GM12878 (cell line): ENCODE measurements at regions not wholly inside any gene's neighbourhood (a gene's known extent, or its start where the extent isn't known, plus 50 kb on each side); places are given as distances from the start of the nearest gene placed in this dataset.

ENCODE experiments used
- CTCF ChIP-seq, 3 experiments: IDR thresholded peaks in 2 of 3; conservative IDR thresholded peaks in 1 of 3; 2 replicates each; pipeline ENCODE4 v1.5.1; 2011; ENCODE audit warnings: low read depth in 3 of 3, low read length in 3 of 3, mild to moderate bottlenecking in 3 of 3, control low read depth in 2 of 3, moderate library complexity in 2 of 3, inconsistent platforms in 1 of 3, mixed read lengths in 1 of 3; ENCODE audit not compliant: control insufficient read depth in 2 of 3, insufficient read depth in 1 of 3; ENCODE audit errors: extremely low read depth in 1 of 3
- EP300 ChIP-seq, 2 experiments: fragments of 150-350 bp in 1 of 2; IDR thresholded peaks; 2 replicates each; pipeline ENCODE4 v1.6.1; 2011 to 2012; ENCODE audit warnings: low read depth in 2 of 2, low read length in 2 of 2, borderline replicate concordance in 1 of 2, improper control_type of control experiment in 1 of 2, inconsistent platforms in 1 of 2; ENCODE audit not compliant: control insufficient read depth in 1 of 2
- EZH2 ChIP-seq: IDR thresholded peaks from 2 replicates; pipeline ENCODE4 v1.6.1; 2012; ENCODE audit warnings: low read depth, mild to moderate bottlenecking, control low read depth, inconsistent platforms, low read length, borderline replicate concordance; ENCODE audit not compliant: control insufficient read depth
- GABPA ChIP-seq: IDR thresholded peaks from 2 replicates; pipeline ENCODE4 v1.6.1; 2014; ENCODE audit warnings: antibody characterized with exemption, low read depth, mild to moderate bottlenecking, inconsistent platforms
- HDGF ChIP-seq: fragments of 450-650 bp; IDR thresholded peaks from 2 replicates; pipeline ENCODE4 v1.6.1; 2016; ENCODE audit warnings: antibody characterized with exemption
- KDM1A ChIP-seq: fragments of 200-600 bp; sonication (generic); IDR thresholded peaks from 2 replicates; pipeline ENCODE4 v1.6.1; 2016; ENCODE audit warnings: borderline replicate concordance
- MTA3 ChIP-seq: IDR thresholded peaks from 2 replicates; pipeline ENCODE4 v1.6.1; 2012; ENCODE audit warnings: low read length, inconsistent platforms, borderline replicate concordance
- NFIC ChIP-seq: IDR thresholded peaks from 2 replicates; pipeline ENCODE4 v1.6.1; 2012; ENCODE audit warnings: low read depth, mild to moderate bottlenecking, inconsistent platforms, low read length, moderate library complexity
- POLR2A ChIP-seq: IDR thresholded peaks from 2 replicates; pipeline ENCODE4 v1.6.1; 2011; ENCODE audit warnings: low read depth, mild to moderate bottlenecking, low read length
- RAD51 ChIP-seq: fragments of 450-650 bp; IDR thresholded peaks from 2 replicates; pipeline ENCODE4 v1.6.1; 2016; ENCODE audit warnings: moderate library complexity, mild to moderate bottlenecking, inconsistent platforms
- RFX5 ChIP-seq: IDR thresholded peaks from 2 replicates; pipeline ENCODE4 v1.6.1; 2011; ENCODE audit warnings: low read depth, low read length, improper control_type of control experiment
- TF ChIP-seq, protein P1 (sequence below): IDR thresholded peaks from 2 replicates; pipeline ENCODE4 v1.6.1; 2012; ENCODE audit warnings: mild to moderate bottlenecking, low read depth, low read length
- TF ChIP-seq, protein P2 (sequence below): IDR thresholded peaks from 2 replicates; pipeline ENCODE4 v1.6.1; 2011; ENCODE audit warnings: low read depth, low read length, improper control_type of control experiment, borderline replicate concordance

GRCh38 chr18:8904316-8904715 is 198.2 kb upstream of the NDUFV2 start:
- no peak for TF ChIP-seq CTCF (IDR thresholded peaks at IDR 0.05 in 2 of 3, conservative IDR thresholded peaks at IDR 0.05 in 1 of 3; ENCODE audit: control insufficient read depth in 2 of 3, extremely low read depth in 1 of 3, insufficient read depth in 1 of 3, low read depth in 3 of 3, low read length in 3 of 3)
- TF ChIP-seq POLR2A = no peak
- TF ChIP-seq EZH2 = no peak
- TF ChIP-seq HDGF = no peak
- TF ChIP-seq NFIC = no peak
- TF ChIP-seq, protein P1, sequence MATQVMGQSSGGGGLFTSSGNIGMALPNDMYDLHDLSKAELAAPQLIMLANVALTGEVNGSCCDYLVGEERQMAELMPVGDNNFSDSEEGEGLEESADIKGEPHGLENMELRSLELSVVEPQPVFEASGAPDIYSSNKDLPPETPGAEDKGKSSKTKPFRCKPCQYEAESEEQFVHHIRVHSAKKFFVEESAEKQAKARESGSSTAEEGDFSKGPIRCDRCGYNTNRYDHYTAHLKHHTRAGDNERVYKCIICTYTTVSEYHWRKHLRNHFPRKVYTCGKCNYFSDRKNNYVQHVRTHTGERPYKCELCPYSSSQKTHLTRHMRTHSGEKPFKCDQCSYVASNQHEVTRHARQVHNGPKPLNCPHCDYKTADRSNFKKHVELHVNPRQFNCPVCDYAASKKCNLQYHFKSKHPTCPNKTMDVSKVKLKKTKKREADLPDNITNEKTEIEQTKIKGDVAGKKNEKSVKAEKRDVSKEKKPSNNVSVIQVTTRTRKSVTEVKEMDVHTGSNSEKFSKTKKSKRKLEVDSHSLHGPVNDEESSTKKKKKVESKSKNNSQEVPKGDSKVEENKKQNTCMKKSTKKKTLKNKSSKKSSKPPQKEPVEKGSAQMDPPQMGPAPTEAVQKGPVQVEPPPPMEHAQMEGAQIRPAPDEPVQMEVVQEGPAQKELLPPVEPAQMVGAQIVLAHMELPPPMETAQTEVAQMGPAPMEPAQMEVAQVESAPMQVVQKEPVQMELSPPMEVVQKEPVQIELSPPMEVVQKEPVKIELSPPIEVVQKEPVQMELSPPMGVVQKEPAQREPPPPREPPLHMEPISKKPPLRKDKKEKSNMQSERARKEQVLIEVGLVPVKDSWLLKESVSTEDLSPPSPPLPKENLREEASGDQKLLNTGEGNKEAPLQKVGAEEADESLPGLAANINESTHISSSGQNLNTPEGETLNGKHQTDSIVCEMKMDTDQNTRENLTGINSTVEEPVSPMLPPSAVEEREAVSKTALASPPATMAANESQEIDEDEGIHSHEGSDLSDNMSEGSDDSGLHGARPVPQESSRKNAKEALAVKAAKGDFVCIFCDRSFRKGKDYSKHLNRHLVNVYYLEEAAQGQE = no peak
- no peak for TF ChIP-seq EP300 (IDR thresholded peaks at IDR 0.05; ENCODE audit: borderline replicate concordance in 1 of 2, control insufficient read depth in 1 of 2, low read depth in 2 of 2, low read length in 2 of 2)
- no peak for TF ChIP-seq RFX5
- TF ChIP-seq GABPA = no peak
- TF ChIP-seq, protein P2, sequence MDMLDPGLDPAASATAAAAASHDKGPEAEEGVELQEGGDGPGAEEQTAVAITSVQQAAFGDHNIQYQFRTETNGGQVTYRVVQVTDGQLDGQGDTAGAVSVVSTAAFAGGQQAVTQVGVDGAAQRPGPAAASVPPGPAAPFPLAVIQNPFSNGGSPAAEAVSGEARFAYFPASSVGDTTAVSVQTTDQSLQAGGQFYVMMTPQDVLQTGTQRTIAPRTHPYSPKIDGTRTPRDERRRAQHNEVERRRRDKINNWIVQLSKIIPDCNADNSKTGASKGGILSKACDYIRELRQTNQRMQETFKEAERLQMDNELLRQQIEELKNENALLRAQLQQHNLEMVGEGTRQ = no peak
- TF ChIP-seq KDM1A = no peak
- TF ChIP-seq MTA3 = no peak
- TF ChIP-seq RAD51 = no peak
